ENCODE measurements at regions not wholly inside any gene's neighbourhood (a gene's known extent, or its start where the extent isn't known, plus 50 kb on each side); places are given as distances from the start of the nearest gene placed in this dataset.

- Histone ChIP-seq H3K27me3 (ENCODE audit: insufficient read depth, poor library complexity, severe bottlenecking) (no peaks in the 10 kb centered on the region), H3K4me3 (replicated peaks; ENCODE audit: insufficient read depth, low read length) (no peak overlapping the region), H3K27ac (replicated peaks) (no peak overlapping the region)
- TF ChIP-seq GABPA (IDR thresholded peaks at IDR 0.05; ENCODE audit: low read depth) (no peak), REST (IDR thresholded peaks at IDR 0.05; ENCODE audit: insufficient replicate concordance, low read depth) (no peak), SPI1 (IDR thresholded peaks at IDR 0.05; ENCODE audit: borderline replicate concordance, low read depth) (no peak), POLR2AphosphoS5 (IDR thresholded peaks at IDR 0.05; ENCODE audit: low read depth) (no peak)
- DNase-seq (ENCODE audit: low read depth in 1 of 2, low spot score in 1 of 2): no peak
Measured at GRCh38 chr14:105878554-105878953, 352.2 kb downstream of the TMEM121 start.

GRCh38 chr14:105879503-105879866 lies 353.1 kb downstream of the TMEM121 start:
- no peak for TF ChIP-seq REST (IDR thresholded peaks at IDR 0.05; ENCODE audit: insufficient replicate concordance, low read depth)
- TF ChIP-seq POLR2AphosphoS5 (IDR thresholded peaks at IDR 0.05; ENCODE audit: low read depth): no peak
- TF ChIP-seq GABPA (IDR thresholded peaks at IDR 0.05; ENCODE audit: low read depth): no peak
- TF ChIP-seq SPI1 (IDR thresholded peaks at IDR 0.05; ENCODE audit: borderline replicate concordance, low read depth): no peak
- no peak for TF ChIP-seq CTCF (IDR thresholded peaks at IDR 0.05; ENCODE audit: insufficient read depth, low read length)
- Histone ChIP-seq H3K4me3 (replicated peaks; ENCODE audit: insufficient read depth, low read length) (no peak overlapping the region), H3K27me3 (ENCODE audit: insufficient read depth, poor library complexity, severe bottlenecking) (no peaks in the 10 kb centered on the region), H3K27ac (replicated peaks) (no peak overlapping the region)
- DNase-seq (ENCODE audit: low read depth in 1 of 2, low spot score in 1 of 2): no peak

- Histone ChIP-seq H3K4me3 (replicated peaks; ENCODE audit: insufficient read depth, low read length) (no peak overlapping the region), H3K27me3 (ENCODE audit: insufficient read depth, poor library complexity, severe bottlenecking) (no peaks in the 10 kb centered on the region), H3K27ac (replicated peaks) (no peak overlapping the region)
- TF ChIP-seq CTCF (IDR thresholded peaks at IDR 0.05; ENCODE audit: insufficient read depth, low read length) (no peak), GABPA (IDR thresholded peaks at IDR 0.05; ENCODE audit: low read depth) (no peak), SPI1 (IDR thresholded peaks at IDR 0.05; ENCODE audit: borderline replicate concordance, low read depth) (no peak), REST (IDR thresholded peaks at IDR 0.05; ENCODE audit: insufficient replicate concordance, low read depth) (no peak)
- DNase-seq (ENCODE audit: low read depth in 1 of 2, low spot score in 1 of 2): no peak
Measured at GRCh38 chr14:105879867-105880561, 353.6 kb downstream of the TMEM121 start.
